Mucosa of descending colon (tissue), 3 donors: ENCODE measurements at regions not wholly inside any gene's neighbourhood (a gene's known extent, or its start where the extent isn't known, plus 50 kb on each side); places are given as distances from the start of the nearest gene placed in this dataset.

Source experiments
- ATAC-seq: fragments of 200-7000 bp; cut with Tn5 transposase; one replicate; pipeline ENCODE4 v1.9.1; 2020; ENCODE audit warnings: mild to moderate bottlenecking, moderate library complexity
- DNase-seq, 3 donors: peaks; one replicate each; pipeline ENCODE4 v3.0.0-alpha.2; 2020
- H3K36me3 ChIP-seq: fragments of 200-600 bp; one replicate; pipeline ENCODE4 v1.8.0; 2021; ENCODE audit warnings: low read depth, mild to moderate bottlenecking
- H3K4me1 ChIP-seq: fragments of 200-600 bp; one replicate; pipeline ENCODE4 v1.8.0; 2021; ENCODE audit warnings: low read depth, mild to moderate bottlenecking
- H3K4me3 ChIP-seq: fragments of 200-600 bp; one replicate; pipeline ENCODE4 v1.8.0; 2021; ENCODE audit warnings: mild to moderate bottlenecking
- H3K9me3 ChIP-seq: fragments of 200-600 bp; one replicate; pipeline ENCODE4 v1.8.0; 2021; ENCODE audit warnings: mild to moderate bottlenecking
- intact Hi-C, 2 donors: fragments of 100-400 bp; cut with DNase I in 1 of 2; cut with micrococcal nuclease in 1 of 2; formaldehyde crosslinking; loops; one replicate each; pipeline versions ENCODE4 v1.11.0 to v1.11.1; 2022; cut with DNase I, micrococcal nuclease
- TF ChIP-seq, protein P1 (sequence below): fragments of 200-600 bp; IDR thresholded peaks from one replicate; pipeline ENCODE4 v1.8.0; 2022; ENCODE audit warnings: antibody characterized with exemption, mild to moderate bottlenecking
- donor health status: DM: no; HTN: no; CAD: no; lungs with moderate emphysema.
- donor health status: DM: no; HTN: no; CAD: no.
- donor health status: DM: no; HTN: yes; CAD: no.

DNA sequence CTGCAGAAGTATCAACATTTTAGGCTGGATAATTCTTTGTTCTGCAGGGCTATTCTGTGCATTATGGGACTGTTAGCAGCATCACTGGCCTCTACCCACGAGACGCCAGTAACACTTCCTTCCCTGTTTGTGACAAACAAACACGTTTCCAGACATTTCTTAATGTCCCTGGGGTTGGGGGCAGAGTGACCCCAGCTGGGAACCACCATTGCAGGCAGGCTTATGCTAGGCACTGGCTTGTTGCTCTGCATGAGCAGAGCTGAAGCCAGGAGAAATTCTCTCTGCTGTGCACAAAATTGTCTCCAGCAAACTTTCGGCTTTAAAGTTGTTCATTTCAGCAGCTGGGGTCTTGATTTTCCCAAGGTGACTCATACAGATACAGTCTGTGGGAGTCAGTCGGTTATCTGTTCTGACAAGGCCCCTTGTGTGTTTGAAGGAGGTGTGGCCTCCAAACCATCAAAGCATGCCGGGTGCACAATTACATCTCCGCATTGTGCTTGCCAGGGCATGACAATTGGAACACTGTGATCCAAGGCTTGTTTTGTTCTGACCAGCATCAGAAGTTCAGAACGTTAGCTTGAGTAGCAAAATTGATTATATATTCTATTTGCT lies 156.4 kb upstream of the BOD1L1 start:
- Histone ChIP-seq H3K9me3 (no peaks in the 10 kb centered on the region), H3K36me3 (no peaks in the 10 kb centered on the region)
- TF ChIP-seq, protein P1, sequence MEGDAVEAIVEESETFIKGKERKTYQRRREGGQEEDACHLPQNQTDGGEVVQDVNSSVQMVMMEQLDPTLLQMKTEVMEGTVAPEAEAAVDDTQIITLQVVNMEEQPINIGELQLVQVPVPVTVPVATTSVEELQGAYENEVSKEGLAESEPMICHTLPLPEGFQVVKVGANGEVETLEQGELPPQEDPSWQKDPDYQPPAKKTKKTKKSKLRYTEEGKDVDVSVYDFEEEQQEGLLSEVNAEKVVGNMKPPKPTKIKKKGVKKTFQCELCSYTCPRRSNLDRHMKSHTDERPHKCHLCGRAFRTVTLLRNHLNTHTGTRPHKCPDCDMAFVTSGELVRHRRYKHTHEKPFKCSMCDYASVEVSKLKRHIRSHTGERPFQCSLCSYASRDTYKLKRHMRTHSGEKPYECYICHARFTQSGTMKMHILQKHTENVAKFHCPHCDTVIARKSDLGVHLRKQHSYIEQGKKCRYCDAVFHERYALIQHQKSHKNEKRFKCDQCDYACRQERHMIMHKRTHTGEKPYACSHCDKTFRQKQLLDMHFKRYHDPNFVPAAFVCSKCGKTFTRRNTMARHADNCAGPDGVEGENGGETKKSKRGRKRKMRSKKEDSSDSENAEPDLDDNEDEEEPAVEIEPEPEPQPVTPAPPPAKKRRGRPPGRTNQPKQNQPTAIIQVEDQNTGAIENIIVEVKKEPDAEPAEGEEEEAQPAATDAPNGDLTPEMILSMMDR, result no peak

DNA sequence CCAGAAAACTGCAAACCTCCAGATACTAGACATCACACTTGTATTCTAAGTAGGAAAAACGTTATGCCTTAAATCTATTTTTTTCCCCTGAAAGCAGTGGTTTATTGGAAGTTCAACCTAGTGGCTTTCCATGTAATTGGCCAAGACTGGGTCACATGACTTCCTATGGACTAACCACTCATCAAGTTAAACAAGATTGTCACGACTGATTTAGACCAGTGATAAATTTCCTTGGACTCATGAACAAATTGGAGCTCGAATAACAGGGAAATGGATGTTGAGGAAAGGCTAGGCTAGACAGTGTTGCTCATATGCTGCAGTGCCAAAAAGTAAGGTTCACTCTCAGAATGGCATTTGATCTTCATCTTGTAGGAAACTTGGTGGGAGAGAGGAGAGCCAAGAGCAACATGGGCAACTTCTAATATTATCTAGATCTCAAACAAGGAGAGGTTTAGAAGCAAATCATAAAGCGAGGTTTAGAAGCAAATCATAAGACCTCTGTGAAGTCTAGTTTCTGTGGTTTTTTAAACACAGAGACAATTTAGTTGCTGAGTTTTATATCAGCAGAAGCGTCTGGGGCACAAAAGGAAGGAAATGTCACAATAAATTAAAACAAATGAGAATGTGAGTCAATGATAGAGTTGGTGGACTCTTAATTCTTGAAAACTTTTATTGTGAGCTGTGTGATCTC lies 165.6 kb upstream of the BOD1L1 start:
- intact Hi-C loops, result no loop called here
- Histone ChIP-seq H3K4me3 (no peak overlapping the region), H3K36me3 (no peaks in the 10 kb centered on the region), H3K9me3 (no peaks in the 10 kb centered on the region), H3K4me1 (no peaks in the 10 kb centered on the region)
- TF ChIP-seq, protein P1, result no peak
- ATAC-seq, result no peak
- DNase-seq, result no peak

More for the DNA sequence above, 156.4 kb upstream of the BOD1L1 start:
- ATAC-seq (no peak), DNase-seq (no peak)
- no peak overlapping the region for H3K4me3 ChIP-seq
- intact Hi-C loops, result no loop called here
- no peaks in the 10 kb centered on the region for H3K4me1 ChIP-seq

DNA sequence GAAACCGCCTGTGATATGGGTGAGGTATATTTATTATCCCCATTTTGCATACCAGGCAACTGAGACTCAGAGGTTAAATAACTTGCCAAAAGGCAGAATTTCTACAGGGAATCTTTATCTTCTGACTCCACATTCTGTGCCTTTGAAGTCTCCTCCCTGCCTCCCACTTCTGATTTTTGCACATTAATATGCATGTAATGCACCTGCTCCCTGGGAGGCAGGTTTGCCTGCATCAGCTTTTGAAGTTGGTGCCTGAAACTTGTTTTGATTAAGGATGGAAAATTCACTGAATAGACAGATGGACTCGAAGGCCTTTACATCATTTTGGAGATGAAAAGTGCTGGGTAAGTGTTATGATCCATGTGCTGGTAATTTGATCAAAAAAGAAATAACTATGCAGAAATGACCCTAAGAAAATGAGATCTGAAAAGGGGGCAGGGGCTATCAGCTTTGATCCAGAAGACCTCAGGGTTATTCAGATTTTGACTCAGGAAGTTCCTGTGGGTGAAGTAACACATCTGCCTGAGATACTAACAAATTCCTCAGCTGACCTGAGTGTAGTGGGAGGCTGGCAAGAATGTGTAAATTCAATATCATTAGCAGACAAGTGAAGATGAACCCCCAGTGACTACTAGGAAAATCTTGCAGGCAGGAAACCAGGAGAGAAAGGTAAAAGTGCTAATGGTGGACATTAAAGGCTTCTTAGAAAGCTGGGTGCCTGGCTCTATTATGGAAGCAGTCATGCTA lies 167.5 kb upstream of the BOD1L1 start:
- Histone ChIP-seq H3K4me3 (no peak overlapping the region), H3K36me3 (no peaks in the 10 kb centered on the region), H3K4me1 (no peaks in the 10 kb centered on the region), H3K9me3 (no peaks in the 10 kb centered on the region)
- TF ChIP-seq, protein P1, result no peak
- intact Hi-C loops, result no loop called here
- no peak for ATAC-seq
- no peak for DNase-seq

DNA sequence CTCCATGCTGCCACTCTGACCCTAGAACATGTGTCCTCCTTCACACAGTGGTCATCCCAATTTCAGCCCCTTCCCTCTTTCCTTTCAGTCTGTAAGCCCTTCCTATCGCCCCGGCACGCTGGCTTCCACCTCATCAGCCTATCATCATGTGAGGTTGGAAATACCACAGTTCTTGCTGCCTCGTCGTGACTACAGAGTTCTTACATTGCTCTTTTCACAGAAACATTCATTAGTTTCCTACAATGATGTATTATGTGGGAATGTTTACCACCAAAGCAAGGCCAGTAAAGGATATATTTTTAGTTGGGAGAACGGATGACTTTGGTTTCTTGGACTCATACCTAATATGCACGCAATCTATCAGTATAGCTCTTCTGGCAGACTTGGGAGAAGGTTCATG lies 169.5 kb upstream of the BOD1L1 start:
- Histone ChIP-seq H3K36me3 (no peaks in the 10 kb centered on the region), H3K4me1 (no peaks in the 10 kb centered on the region), H3K4me3 (no peak overlapping the region), H3K9me3 (no peaks in the 10 kb centered on the region)
- intact Hi-C loops, result no loop called here
- ATAC-seq (no peak), DNase-seq (no peak)
- TF ChIP-seq, protein P1, result no peak

DNA sequence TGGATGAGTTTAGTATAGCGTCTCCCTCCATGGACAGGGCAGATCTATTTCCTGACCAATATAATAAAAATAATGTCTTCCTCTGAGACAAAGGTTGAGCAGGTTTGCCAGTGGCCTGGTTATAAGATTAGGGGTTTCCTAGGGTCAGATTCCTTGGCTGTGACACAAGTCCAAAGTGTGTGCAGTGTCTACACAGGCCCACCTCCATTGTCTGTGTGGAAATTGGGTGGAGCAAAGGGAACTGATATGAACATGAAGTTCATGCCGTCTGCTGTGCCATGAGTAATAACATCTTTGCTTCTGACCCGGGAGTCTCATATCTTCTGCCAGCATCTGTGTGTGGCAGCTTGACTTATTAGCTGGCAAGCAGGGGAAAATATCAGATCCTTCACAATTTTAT lies 187.7 kb upstream of the BOD1L1 start:
- Histone ChIP-seq H3K4me1 (no peaks in the 10 kb centered on the region), H3K9me3 (no peaks in the 10 kb centered on the region), H3K4me3 (no peak overlapping the region), H3K36me3 (no peaks in the 10 kb centered on the region)
- ATAC-seq, result no peak
- TF ChIP-seq, protein P1, result no peak
- DNase-seq, result no peak
- intact Hi-C loops, result no loop called here
